Liver (tissue), 3 donors: ENCODE measurements at regions not wholly inside any gene's neighbourhood (a gene's known extent, or its start where the extent isn't known, plus 50 kb on each side); places are given as distances from the start of the nearest gene placed in this dataset.

Experiments used
- ATF3 ChIP-seq: IDR thresholded peaks from 2 replicates; pipeline ENCODE4 v1.6.1; 2016; ENCODE audit warnings: antibody characterized with exemption
- CTCF ChIP-seq: fragments of 150-350 bp; IDR thresholded peaks from 2 replicates; pipeline ENCODE4 v1.5.1; 2017; ENCODE audit warnings: improper control_type of control experiment, low read depth, low read length; ENCODE audit not compliant: missing input control
- EGR1 ChIP-seq, 2 donors: IDR thresholded peaks; 2 replicates each; pipeline ENCODE4 v1.6.1; 2016 to 2018; ENCODE audit warnings: antibody characterized with exemption in 2 of 2, low read depth in 2 of 2
- FOXA1 ChIP-seq: IDR thresholded peaks from 2 replicates; pipeline ENCODE4 v1.6.1; 2016; ENCODE audit warnings: antibody characterized with exemption
- GABPA ChIP-seq, 2 donors: IDR thresholded peaks in 1 of 2; conservative IDR thresholded peaks in 1 of 2; 2 replicates each; pipeline ENCODE4 v1.6.1; 2016; ENCODE audit warnings: antibody characterized with exemption in 2 of 2, mild to moderate bottlenecking in 1 of 2, moderate library complexity in 1 of 2
- JUND ChIP-seq, 2 donors: IDR thresholded peaks; 2 replicates each; pipeline ENCODE4 v1.6.1; 2016; ENCODE audit warnings: antibody characterized with exemption in 2 of 2
- REST ChIP-seq: IDR thresholded peaks from 2 replicates; pipeline ENCODE4 v1.6.1; 2016; ENCODE audit warnings: antibody characterized with exemption, mild to moderate bottlenecking
- SP1 ChIP-seq: IDR thresholded peaks from 2 replicates; pipeline ENCODE4 v1.6.1; 2018; ENCODE audit warnings: antibody characterized with exemption, mild to moderate bottlenecking
- TAF1 ChIP-seq: conservative IDR thresholded peaks from 2 replicates; pipeline ENCODE4 v1.6.1; 2016; ENCODE audit warnings: antibody characterized with exemption, mild to moderate bottlenecking
- YY1 ChIP-seq: IDR thresholded peaks from 2 replicates; pipeline ENCODE4 v1.6.1; 2016; ENCODE audit warnings: antibody characterized with exemption, mild to moderate bottlenecking
- ZBTB33 ChIP-seq: IDR thresholded peaks from 2 replicates; pipeline ENCODE4 v1.6.1; 2016; ENCODE audit warnings: antibody characterized with exemption
- TF ChIP-seq, protein P1 (sequence below): IDR thresholded peaks from 2 replicates; pipeline ENCODE4 v1.6.1; 2016; ENCODE audit warnings: antibody characterized with exemption
- donor health status: healthy.
- donor health status: healthy.

GRCh38 chr3:132964266-132964665 is 73.9 kb upstream of the TMEM108 start:
- TF ChIP-seq ZBTB33 (no peak), JUND (IDR thresholded peaks at IDR 0.05) (no peak), CTCF (no peak), EGR1 (IDR thresholded peaks at IDR 0.05; ENCODE audit: low read depth in 2 of 2) (no peak), FOXA1 (no peak), REST (no peak), TAF1 (no peak), YY1 (no peak), GABPA (IDR thresholded peaks at IDR 0.05 in 1 of 2, conservative IDR thresholded peaks at IDR 0.05 in 1 of 2) (no peak), ATF3 (no peak), SP1 (no peak)
- TF ChIP-seq, protein P1, sequence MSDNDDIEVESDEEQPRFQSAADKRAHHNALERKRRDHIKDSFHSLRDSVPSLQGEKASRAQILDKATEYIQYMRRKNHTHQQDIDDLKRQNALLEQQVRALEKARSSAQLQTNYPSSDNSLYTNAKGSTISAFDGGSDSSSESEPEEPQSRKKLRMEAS, result no peak
